ENCODE measurements at regions not wholly inside any gene's neighbourhood (a gene's known extent, or its start where the extent isn't known, plus 50 kb on each side); places are given as distances from the start of the nearest gene placed in this dataset.

DNA sequence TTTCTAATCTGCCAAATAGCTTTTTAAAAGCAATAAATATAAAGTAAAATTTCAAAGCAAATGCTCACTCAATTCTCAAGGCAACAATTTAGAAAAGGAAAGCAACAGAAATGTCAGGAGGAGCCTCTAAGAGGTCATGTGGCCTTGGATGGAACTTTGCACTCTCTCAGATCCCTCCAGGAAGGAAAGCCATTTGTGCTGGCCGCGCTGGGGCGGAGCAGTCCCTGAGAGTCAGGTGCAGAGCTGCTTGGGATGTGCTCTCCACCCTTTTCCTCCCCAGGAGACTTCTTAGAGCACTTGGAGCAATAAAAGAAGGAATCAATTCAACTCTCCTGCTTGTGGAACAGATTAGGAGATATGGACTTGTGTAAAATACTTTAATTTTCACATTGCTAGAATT lies 379.8 kb upstream of the LINC00305 start:
- H2AFZ ChIP-seq (ENCODE audit: low read depth, low read length), result no peak overlapping the region
- H3K27me3 ChIP-seq (ENCODE audit: low read depth, low read length), result no peaks in the 10 kb centered on the region
- no peaks in the 10 kb centered on the region for H3K4me1 ChIP-seq (ENCODE audit: low read length)
- no peaks in the 10 kb centered on the region for H3K9me3 ChIP-seq (ENCODE audit: insufficient read depth, low read length)
- H3K4me3 ChIP-seq (ENCODE audit: low read length), result no peak overlapping the region
- H3K9ac ChIP-seq (ENCODE audit: low read length), result no peak overlapping the region
- no peaks in the 10 kb centered on the region for H3K79me2 ChIP-seq (ENCODE audit: low read length)
- TF ChIP-seq EZH2phosphoT487 (IDR thresholded peaks at IDR 0.05; ENCODE audit: low read depth), result no peak
- TF ChIP-seq, protein P1, sequence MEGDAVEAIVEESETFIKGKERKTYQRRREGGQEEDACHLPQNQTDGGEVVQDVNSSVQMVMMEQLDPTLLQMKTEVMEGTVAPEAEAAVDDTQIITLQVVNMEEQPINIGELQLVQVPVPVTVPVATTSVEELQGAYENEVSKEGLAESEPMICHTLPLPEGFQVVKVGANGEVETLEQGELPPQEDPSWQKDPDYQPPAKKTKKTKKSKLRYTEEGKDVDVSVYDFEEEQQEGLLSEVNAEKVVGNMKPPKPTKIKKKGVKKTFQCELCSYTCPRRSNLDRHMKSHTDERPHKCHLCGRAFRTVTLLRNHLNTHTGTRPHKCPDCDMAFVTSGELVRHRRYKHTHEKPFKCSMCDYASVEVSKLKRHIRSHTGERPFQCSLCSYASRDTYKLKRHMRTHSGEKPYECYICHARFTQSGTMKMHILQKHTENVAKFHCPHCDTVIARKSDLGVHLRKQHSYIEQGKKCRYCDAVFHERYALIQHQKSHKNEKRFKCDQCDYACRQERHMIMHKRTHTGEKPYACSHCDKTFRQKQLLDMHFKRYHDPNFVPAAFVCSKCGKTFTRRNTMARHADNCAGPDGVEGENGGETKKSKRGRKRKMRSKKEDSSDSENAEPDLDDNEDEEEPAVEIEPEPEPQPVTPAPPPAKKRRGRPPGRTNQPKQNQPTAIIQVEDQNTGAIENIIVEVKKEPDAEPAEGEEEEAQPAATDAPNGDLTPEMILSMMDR (IDR thresholded peaks at IDR 0.05; ENCODE audit: low read depth, low read length), result no peak
- no peaks in the 10 kb centered on the region for H3K36me3 ChIP-seq (replicated peaks; ENCODE audit: low read depth, low read length)
- H4K20me1 ChIP-seq (ENCODE audit: insufficient read depth, low read length), result no peaks in the 10 kb centered on the region
- no peak overlapping the region for H3K4me2 ChIP-seq (ENCODE audit: low read length)
- H3K27ac ChIP-seq (ENCODE audit: low read length), result no peak overlapping the region

DNA sequence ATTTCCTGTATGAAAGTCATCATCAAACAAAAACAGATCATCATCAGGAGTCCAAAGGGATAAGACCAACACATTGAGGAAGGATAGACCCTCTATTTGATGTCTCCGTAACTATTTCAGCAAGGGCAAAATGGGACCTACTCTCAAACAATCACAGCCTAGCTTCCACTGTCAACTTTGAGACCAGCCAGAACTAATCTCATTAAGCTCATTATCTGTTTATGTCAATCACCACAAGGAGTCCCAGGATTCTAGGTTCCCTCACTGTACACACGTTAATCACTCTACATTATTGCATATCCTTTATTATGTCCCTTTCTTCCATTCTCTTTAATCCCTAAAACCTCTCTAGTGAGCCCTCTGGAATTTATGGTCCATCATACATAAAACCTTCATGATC lies 370.3 kb upstream of the LINC00305 start:
- no peak overlapping the region for H2AFZ ChIP-seq (ENCODE audit: low read depth, low read length)
- no peak overlapping the region for H3K4me3 ChIP-seq (ENCODE audit: low read length)
- TF ChIP-seq, protein P1 (IDR thresholded peaks at IDR 0.05; ENCODE audit: low read depth, low read length), result no peak
- no peak for TF ChIP-seq EZH2phosphoT487 (IDR thresholded peaks at IDR 0.05; ENCODE audit: low read depth)

DNA sequence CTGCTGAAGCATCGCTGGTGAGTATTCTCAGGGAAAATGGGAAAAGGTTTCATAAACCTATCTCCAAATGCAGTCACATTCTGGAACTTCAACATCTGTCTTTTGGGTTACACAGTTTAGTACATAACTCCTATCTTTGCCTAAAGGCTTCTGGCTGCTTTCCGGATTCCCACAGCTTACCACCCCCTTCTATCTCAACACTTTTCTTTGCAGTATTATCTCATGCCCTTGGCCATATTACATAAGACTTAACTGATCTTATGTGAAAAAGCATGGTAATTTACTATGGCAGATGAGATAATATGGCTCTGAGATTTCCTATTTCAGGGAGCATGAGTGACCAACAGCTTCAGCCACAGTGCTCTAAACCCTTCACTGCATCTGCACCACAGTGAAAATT lies 369.3 kb upstream of the LINC00305 start:
- Histone ChIP-seq H3K27me3 (ENCODE audit: low read depth, low read length) (no peaks in the 10 kb centered on the region), H3K9ac (ENCODE audit: low read length) (no peak overlapping the region), H3K79me2 (ENCODE audit: low read length) (no peaks in the 10 kb centered on the region), H3K4me1 (ENCODE audit: low read length) (no peaks in the 10 kb centered on the region), H3K27ac (ENCODE audit: low read length) (no peak overlapping the region), H4K20me1 (ENCODE audit: insufficient read depth, low read length) (no peaks in the 10 kb centered on the region), H3K36me3 (replicated peaks; ENCODE audit: low read depth, low read length) (no peaks in the 10 kb centered on the region), H3K4me3 (ENCODE audit: low read length) (no peak overlapping the region), H2AFZ (ENCODE audit: low read depth, low read length) (no peak overlapping the region), H3K9me3 (ENCODE audit: insufficient read depth, low read length) (peaks cover 3% of the 10 kb centered on the region), H3K4me2 (ENCODE audit: low read length) (no peak overlapping the region)
- TF ChIP-seq, protein P1 (IDR thresholded peaks at IDR 0.05; ENCODE audit: low read depth, low read length), result no peak
- TF ChIP-seq EZH2phosphoT487 (IDR thresholded peaks at IDR 0.05; ENCODE audit: low read depth), result no peak

More for the DNA sequence above, 370.3 kb upstream of the LINC00305 start:
- no peaks in the 10 kb centered on the region for H3K79me2 ChIP-seq (ENCODE audit: low read length)
- no peaks in the 10 kb centered on the region for H3K27me3 ChIP-seq (ENCODE audit: low read depth, low read length)
- no peaks in the 10 kb centered on the region for H3K4me1 ChIP-seq (ENCODE audit: low read length)
- no peak overlapping the region for H3K27ac ChIP-seq (ENCODE audit: low read length)
- H3K4me2 ChIP-seq (ENCODE audit: low read length), result no peak overlapping the region
- H3K36me3 ChIP-seq (replicated peaks; ENCODE audit: low read depth, low read length), result no peaks in the 10 kb centered on the region
- H3K9me3 ChIP-seq (ENCODE audit: insufficient read depth, low read length), result peaks cover 3% of the 10 kb centered on the region
- H4K20me1 ChIP-seq (ENCODE audit: insufficient read depth, low read length), result no peaks in the 10 kb centered on the region
- H3K9ac ChIP-seq (ENCODE audit: low read length), result no peak overlapping the region

DNA sequence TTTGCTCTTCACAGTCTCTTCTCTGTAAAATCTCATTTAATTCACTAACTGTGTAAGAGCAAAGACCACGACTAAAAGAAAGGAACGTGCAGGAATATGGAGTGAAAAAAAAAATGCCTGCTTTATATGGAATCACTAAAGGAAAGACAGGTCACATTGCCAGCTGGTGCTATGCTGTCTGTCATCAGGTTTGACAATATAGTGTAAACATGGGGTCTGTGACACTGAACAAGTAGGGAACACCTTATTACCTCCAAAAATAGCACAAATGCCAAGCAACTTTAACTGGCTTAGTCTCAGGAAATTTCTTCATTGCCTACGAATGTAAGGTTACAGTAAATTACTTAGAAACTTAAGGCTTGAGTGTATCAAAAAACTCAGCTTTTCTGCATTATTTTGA lies 364.5 kb upstream of the LINC00305 start:
- Histone ChIP-seq H3K27ac (ENCODE audit: low read length) (no peak overlapping the region), H3K9me3 (ENCODE audit: insufficient read depth, low read length) (no peaks in the 10 kb centered on the region), H2AFZ (ENCODE audit: low read depth, low read length) (no peak overlapping the region), H3K4me1 (ENCODE audit: low read length) (no peaks in the 10 kb centered on the region), H3K9ac (ENCODE audit: low read length) (no peak overlapping the region), H3K4me2 (ENCODE audit: low read length) (no peak overlapping the region), H3K4me3 (ENCODE audit: low read length) (no peak overlapping the region), H3K36me3 (replicated peaks; ENCODE audit: low read depth, low read length) (no peaks in the 10 kb centered on the region), H4K20me1 (ENCODE audit: insufficient read depth, low read length) (no peaks in the 10 kb centered on the region), H3K27me3 (ENCODE audit: low read depth, low read length) (no peaks in the 10 kb centered on the region), H3K79me2 (ENCODE audit: low read length) (no peaks in the 10 kb centered on the region)
- TF ChIP-seq, protein P1 (IDR thresholded peaks at IDR 0.05; ENCODE audit: low read depth, low read length), result no peak
- TF ChIP-seq EZH2phosphoT487 (IDR thresholded peaks at IDR 0.05; ENCODE audit: low read depth), result no peak

Measured in OCI-LY3 (cell line).